ENCODE measurements at regions not wholly inside any gene's neighbourhood (a gene's known extent, or its start where the extent isn't known, plus 50 kb on each side); places are given as distances from the start of the nearest gene placed in this dataset.

- H3K9me2 ChIP-seq (ENCODE audit: insufficient read depth), result no peaks in the 10 kb centered on the region
- H3K36me3 ChIP-seq (ENCODE audit: low read depth), result no peaks in the 10 kb centered on the region
- TF ChIP-seq, protein P1, sequence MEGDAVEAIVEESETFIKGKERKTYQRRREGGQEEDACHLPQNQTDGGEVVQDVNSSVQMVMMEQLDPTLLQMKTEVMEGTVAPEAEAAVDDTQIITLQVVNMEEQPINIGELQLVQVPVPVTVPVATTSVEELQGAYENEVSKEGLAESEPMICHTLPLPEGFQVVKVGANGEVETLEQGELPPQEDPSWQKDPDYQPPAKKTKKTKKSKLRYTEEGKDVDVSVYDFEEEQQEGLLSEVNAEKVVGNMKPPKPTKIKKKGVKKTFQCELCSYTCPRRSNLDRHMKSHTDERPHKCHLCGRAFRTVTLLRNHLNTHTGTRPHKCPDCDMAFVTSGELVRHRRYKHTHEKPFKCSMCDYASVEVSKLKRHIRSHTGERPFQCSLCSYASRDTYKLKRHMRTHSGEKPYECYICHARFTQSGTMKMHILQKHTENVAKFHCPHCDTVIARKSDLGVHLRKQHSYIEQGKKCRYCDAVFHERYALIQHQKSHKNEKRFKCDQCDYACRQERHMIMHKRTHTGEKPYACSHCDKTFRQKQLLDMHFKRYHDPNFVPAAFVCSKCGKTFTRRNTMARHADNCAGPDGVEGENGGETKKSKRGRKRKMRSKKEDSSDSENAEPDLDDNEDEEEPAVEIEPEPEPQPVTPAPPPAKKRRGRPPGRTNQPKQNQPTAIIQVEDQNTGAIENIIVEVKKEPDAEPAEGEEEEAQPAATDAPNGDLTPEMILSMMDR (conservative IDR thresholded peaks at IDR 0.05), result no peak
- no peaks in the 10 kb centered on the region for H3K4me1 ChIP-seq (replicated peaks; ENCODE audit: insufficient read depth)
- intact Hi-C loops (cut with micrococcal nuclease; ENCODE audit: unreplicated experiment), result no loop called here
- H3K9me3 ChIP-seq (ENCODE audit: insufficient read depth, low read depth), result no peaks in the 10 kb centered on the region
- H4K20me1 ChIP-seq (ENCODE audit: insufficient read depth), result 0 out of 2 replicates have a peak, but pooled peaks cover 7% of the 10 kb centered on the region
- no peak overlapping the region for H3K4me2 ChIP-seq
- BruUV-seq (replicated peaks), result no TSS peak
- no peaks in the 10 kb centered on the region for H3F3A ChIP-seq (ENCODE audit: insufficient read depth, low read depth)
- no peak overlapping the region for H3K4me3 ChIP-seq
- POLR2A ChIA-PET (ENCODE audit: unreplicated experiment), result no interaction called here
- H3K27me3 ChIP-seq (ENCODE audit: insufficient read depth, low read depth), result no peaks in the 10 kb centered on the region
- H2AFZ ChIP-seq, result no peak overlapping the region
- no peak for DNase-seq
- H3K79me2 ChIP-seq (ENCODE audit: low read depth), result no peaks in the 10 kb centered on the region
- CTCF ChIA-PET, result no interaction called here
- no peak overlapping the region for H3K27ac ChIP-seq
Measured at GRCh38 chr1:184228558-184228957, 158.3 kb upstream of the C1orf21 start.

DNA sequence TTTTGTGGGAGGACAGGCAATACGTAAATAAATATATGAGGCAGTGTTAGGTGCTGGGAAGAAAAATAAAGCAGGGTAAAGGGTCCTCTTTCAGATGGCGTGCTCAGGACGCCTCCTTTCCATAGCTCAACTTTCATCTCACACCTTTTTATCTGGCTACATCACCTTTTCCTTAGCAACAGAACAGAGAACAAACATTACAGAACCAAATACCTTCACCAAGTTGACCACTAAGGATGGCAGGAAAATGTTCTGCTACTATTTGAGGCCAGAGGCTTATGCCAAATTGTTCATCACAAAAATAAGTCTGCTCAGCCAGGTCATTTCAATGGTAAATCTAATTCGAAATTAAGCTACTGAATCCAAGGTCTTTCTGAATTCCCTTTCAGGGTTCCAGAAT is 149.2 kb upstream of the C1orf21 start:
- Histone ChIP-seq H3K79me2 (ENCODE audit: low read depth) (no peaks in the 10 kb centered on the region), H2AFZ (no peak overlapping the region), H3K9me2 (ENCODE audit: insufficient read depth) (no peaks in the 10 kb centered on the region), H3K27ac (no peak overlapping the region), H3K4me1 (replicated peaks; ENCODE audit: insufficient read depth) (no peaks in the 10 kb centered on the region), H3K36me3 (ENCODE audit: low read depth) (no peaks in the 10 kb centered on the region), H3K27me3 (ENCODE audit: insufficient read depth, low read depth) (no peaks in the 10 kb centered on the region), H3K4me2 (no peak overlapping the region), H3F3A (ENCODE audit: insufficient read depth, low read depth) (no peaks in the 10 kb centered on the region), H4K20me1 (ENCODE audit: insufficient read depth) (no peaks in the 10 kb centered on the region), H3K9me3 (ENCODE audit: insufficient read depth, low read depth) (no peaks in the 10 kb centered on the region), H3K4me3 (no peak overlapping the region)
- ChIA-PET CTCF (no interaction called here), POLR2A (ENCODE audit: unreplicated experiment) (no interaction called here)
- intact Hi-C loops (cut with micrococcal nuclease; ENCODE audit: unreplicated experiment), result no loop called here
- no TSS peak for BruUV-seq (replicated peaks)
- DNase-seq, result no peak
- TF ChIP-seq EZH2 (IDR thresholded peaks at IDR 0.05; ENCODE audit: low read depth), result no peak
- TF ChIP-seq, protein P1 (conservative IDR thresholded peaks at IDR 0.05), result no peak

GRCh38 chr1:184241446-184241845 is 145.4 kb upstream of the C1orf21 start:
- Histone ChIP-seq H3K79me2 (ENCODE audit: low read depth) (no peaks in the 10 kb centered on the region), H3K9me2 (ENCODE audit: insufficient read depth) (no peaks in the 10 kb centered on the region), H3K27ac (no peak overlapping the region), H3K36me3 (ENCODE audit: low read depth) (no peaks in the 10 kb centered on the region), H3K4me1 (replicated peaks; ENCODE audit: insufficient read depth) (no peaks in the 10 kb centered on the region), H3K9me3 (ENCODE audit: insufficient read depth, low read depth) (no peaks in the 10 kb centered on the region), H3K4me2 (no peak overlapping the region), H3F3A (ENCODE audit: insufficient read depth, low read depth) (no peaks in the 10 kb centered on the region), H3K27me3 (ENCODE audit: insufficient read depth, low read depth) (no peaks in the 10 kb centered on the region), H2AFZ (no peak overlapping the region), H4K20me1 (ENCODE audit: insufficient read depth) (no peaks in the 10 kb centered on the region), H3K4me3 (no peak overlapping the region)
- CTCF ChIA-PET, result no interaction called here
- TF ChIP-seq, protein P1 (conservative IDR thresholded peaks at IDR 0.05), result no peak
- TF ChIP-seq EZH2 (IDR thresholded peaks at IDR 0.05; ENCODE audit: low read depth), result no peak
- no TSS peak for BruUV-seq (replicated peaks)
- intact Hi-C loops (cut with micrococcal nuclease; ENCODE audit: unreplicated experiment), result no loop called here
- DNase-seq, result no peak
- POLR2A ChIA-PET (ENCODE audit: unreplicated experiment), result no interaction called here
